ENCODE measurements at regions not wholly inside any gene's neighbourhood (a gene's known extent, or its start where the extent isn't known, plus 50 kb on each side); places are given as distances from the start of the nearest gene placed in this dataset.

GRCh38 chr10:114708084-114708483 lies 50.0 kb upstream of the ABLIM1 start:
- no peak for ATAC-seq (ENCODE audit: low FRiP score in 2 of 2)
- H3K9me3 ChIP-seq = no peaks in the 10 kb centered on the region
- H3K36me3 ChIP-seq = no peaks in the 10 kb centered on the region
- no peak overlapping the region for H3K27ac ChIP-seq
- peaks cover 0 to 5% (median 0%) of the 10 kb centered on the region in 4 donors for H3K4me1 ChIP-seq
- TF ChIP-seq EP300 (IDR thresholded peaks at IDR 0.05) (no peak), CTCF (IDR thresholded peaks at IDR 0.05) (no peak), POLR2AphosphoS5 (IDR thresholded peaks at IDR 0.05) (no peak), POLR2A (IDR thresholded peaks at IDR 0.05) (no peak)
- H3K27me3 ChIP-seq = no peaks in the 10 kb centered on the region
- DNase-seq = no peak
- no peak overlapping the region for H3K4me3 ChIP-seq
- 72 to 87% methylated on average over 5 of the region's 5 CpGs for WGBS, 2 donors

DNA sequence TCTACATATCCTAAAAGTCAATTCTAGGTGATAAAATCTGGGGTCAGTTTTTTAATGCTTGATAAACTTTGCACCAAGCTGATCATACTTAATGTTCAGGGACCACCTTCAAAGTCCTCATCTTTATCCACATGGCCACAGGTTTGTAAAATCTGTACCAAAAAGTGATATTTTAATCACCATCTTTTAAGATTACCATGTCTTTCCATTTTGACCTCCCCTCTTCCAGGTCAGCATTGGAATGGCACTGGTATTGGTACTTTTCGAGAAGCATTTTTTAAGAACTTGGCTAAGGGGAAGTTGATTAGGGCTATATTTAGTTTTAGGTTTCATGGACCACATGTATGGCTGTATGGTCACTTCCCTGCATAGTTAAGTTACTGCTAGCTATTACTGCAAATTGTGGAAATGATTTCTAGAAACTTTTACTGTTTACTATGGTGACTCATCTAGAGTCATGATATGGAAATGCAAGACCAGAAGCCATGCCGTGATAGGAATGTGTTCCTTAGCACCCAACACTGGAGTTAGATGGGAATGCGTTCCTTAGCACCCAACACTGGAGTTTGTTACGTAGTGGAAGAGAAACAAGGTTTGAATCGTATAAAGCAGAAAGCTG lies 50.8 kb upstream of the ABLIM1 start:
- no peaks in the 10 kb centered on the region for H3K27me3 ChIP-seq
- WGBS, 2 donors = 82 to 83% methylated on average over 5 of the region's 5 CpGs
- H3K27ac ChIP-seq = no peak overlapping the region
- H3K4me3 ChIP-seq = no peak overlapping the region
- TF ChIP-seq CTCF (IDR thresholded peaks at IDR 0.05) (no peak), EP300 (IDR thresholded peaks at IDR 0.05) (no peak), POLR2AphosphoS5 (IDR thresholded peaks at IDR 0.05) (no peak), POLR2A (IDR thresholded peaks at IDR 0.05) (no peak)
- ATAC-seq (ENCODE audit: low FRiP score in 2 of 2) = no peak
- H3K36me3 ChIP-seq = no peaks in the 10 kb centered on the region
- DNase-seq = no peak
- H3K9me3 ChIP-seq = no peaks in the 10 kb centered on the region
- peaks cover 0 to 7% (median 3%) of the 10 kb centered on the region in 4 donors for H3K4me1 ChIP-seq

DNA sequence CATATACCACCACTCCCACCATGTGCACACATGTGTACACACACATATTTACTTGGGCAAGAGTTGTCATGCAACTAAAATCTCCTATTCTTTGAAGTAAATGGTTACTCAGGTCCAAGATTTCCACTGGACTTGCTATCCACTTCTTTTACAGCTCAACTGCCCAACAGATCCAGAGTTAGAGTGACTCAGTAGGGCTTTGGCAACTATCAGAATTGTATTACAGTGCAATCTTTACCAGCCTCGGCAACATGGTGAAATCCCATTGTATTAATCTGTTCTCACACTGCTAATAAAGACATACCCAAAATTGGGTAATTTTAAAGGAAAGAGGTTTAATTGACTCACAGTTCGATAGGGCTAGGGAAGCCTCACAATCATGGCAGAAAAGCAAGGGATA lies 51.9 kb upstream of the ABLIM1 start:
- TF ChIP-seq CTCF (IDR thresholded peaks at IDR 0.05) (no peak), POLR2AphosphoS5 (IDR thresholded peaks at IDR 0.05) (no peak), EP300 (IDR thresholded peaks at IDR 0.05) (no peak), POLR2A (IDR thresholded peaks at IDR 0.05) (no peak)
- ATAC-seq (ENCODE audit: low FRiP score in 2 of 2) = no peak
- H3K36me3 ChIP-seq = no peaks in the 10 kb centered on the region
- WGBS, 2 donors = 89 to 96% methylated on average over 2 of the region's 2 CpGs
- DNase-seq = no peak
- no peak overlapping the region for H3K4me3 ChIP-seq
- H3K27me3 ChIP-seq = no peaks in the 10 kb centered on the region
- H3K27ac ChIP-seq = no peak overlapping the region
- no peaks in the 10 kb centered on the region for H3K9me3 ChIP-seq
- peaks cover 3 to 19% (median 12%) of the 10 kb centered on the region in 4 donors for H3K4me1 ChIP-seq

GRCh38 chr10:114711176-114711868 lies 53.2 kb upstream of the ABLIM1 start:
- DNase-seq (no peak), ATAC-seq (ENCODE audit: low FRiP score in 2 of 2) (no peak)
- Histone ChIP-seq H3K27me3 (no peaks in the 10 kb centered on the region), H3K36me3 (no peaks in the 10 kb centered on the region), H3K9me3 (no peaks in the 10 kb centered on the region), H3K4me3 (no peak overlapping the region), H3K27ac (no peak overlapping the region), H3K4me1 (peaks cover 3 to 23% (median 15%) of the 10 kb centered on the region in 4 donors)
- TF ChIP-seq EP300 (IDR thresholded peaks at IDR 0.05) = no peak
- TF ChIP-seq CTCF (IDR thresholded peaks at IDR 0.05) = no peak
- TF ChIP-seq POLR2AphosphoS5 (IDR thresholded peaks at IDR 0.05) = no peak
- WGBS, 2 donors = 92 to 95% methylated on average over 5 of the region's 5 CpGs

DNA sequence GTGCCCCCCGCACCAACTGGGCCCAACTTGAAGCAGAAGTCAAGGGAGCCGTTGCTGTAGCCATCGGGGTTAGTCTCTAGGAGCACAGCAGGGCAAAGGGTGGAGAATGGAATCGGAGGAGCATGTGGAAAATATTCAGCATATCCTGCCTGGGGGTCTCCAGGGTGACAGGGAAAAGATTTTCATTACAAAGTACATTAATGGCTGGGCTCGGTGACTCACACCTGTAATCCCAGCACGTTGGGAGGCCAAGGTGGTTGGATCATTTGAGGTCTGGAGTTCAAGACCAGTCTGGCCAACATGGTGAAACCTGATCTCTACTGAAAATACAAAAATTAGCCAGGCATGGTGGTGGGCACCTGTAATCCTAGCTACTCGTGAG lies 53.8 kb upstream of the ABLIM1 start:
- ATAC-seq (ENCODE audit: low FRiP score in 2 of 2) = no peak
- 93 to 94% methylated on average over 7 of the region's 7 CpGs for WGBS, 2 donors
- TF ChIP-seq POLR2AphosphoS5 (IDR thresholded peaks at IDR 0.05) = no peak
- TF ChIP-seq EP300 (IDR thresholded peaks at IDR 0.05) = no peak
- H3K4me1 ChIP-seq = peaks cover 3 to 23% (median 15%) of the 10 kb centered on the region in 4 donors
- H3K9me3 ChIP-seq = no peaks in the 10 kb centered on the region
- DNase-seq = no peak
- H3K4me3 ChIP-seq = no peak overlapping the region
- no peaks in the 10 kb centered on the region for H3K27me3 ChIP-seq
- H3K36me3 ChIP-seq = no peaks in the 10 kb centered on the region
- H3K27ac ChIP-seq = no peak overlapping the region

All from upper lobe of left lung (tissue), 6 donors.